Panc1 (cell line): ENCODE measurements at regions not wholly inside any gene's neighbourhood (a gene's known extent, or its start where the extent isn't known, plus 50 kb on each side); places are given as distances from the start of the nearest gene placed in this dataset.

ENCODE experiments used
- ATAC-seq: fragments of 200-7000 bp; cut with Tn5 transposase; 2 replicates; pipeline ENCODE4 v1.9.1; 2020; ENCODE audit warnings: mild to moderate bottlenecking, moderate library complexity
- BruUV-seq: library from RNA; stranded (reverse); fragments of 400-500 nt; replicated peaks from 2 replicates; lab custom pipeline; 2021; lab: Mats Ljungman, UMichigan
- CTCF ChIA-PET: fragments of 300-600 bp; sonication (Branson Sonifier 250); formaldehyde crosslinking; loops from one replicate; lab custom pipeline; 2022; ENCODE audit warnings: antibody characterized with exemption; lab: Charles Lee
- POLR2A ChIA-PET: fragments of 300-600 bp; sonication (Branson Sonifier 250); formaldehyde crosslinking; loops from one replicate; lab custom pipeline; 2022; ENCODE audit warnings: antibody characterized with exemption; lab: Charles Lee
- DNase-seq: peaks from one replicate; pipeline ENCODE4 v3.0.0-alpha.2; 2010; ENCODE audit warnings: low read depth, low spot score
- H3K27ac ChIP-seq: 2 replicates; pipeline ENCODE4 v1.5.1; 2011; ENCODE audit warnings: mild to moderate bottlenecking, low read length, inconsistent platforms
- H3K27me3 ChIP-seq: fragments of 200-500 bp; sonication (Bioruptor generic); 2 replicates; pipeline ENCODE4 v1.6.0; 2014; ENCODE audit warnings: low read length, inconsistent platforms; ENCODE audit not compliant: control insufficient read depth, insufficient read depth
- H3K36me3 ChIP-seq: fragments of 200-500 bp; sonication (Bioruptor generic); 2 replicates; pipeline ENCODE4 v1.5.1; 2014; ENCODE audit warnings: inconsistent platforms, mild to moderate bottlenecking, low read length, moderate library complexity; ENCODE audit not compliant: control insufficient read depth, insufficient read depth
- H3K4me1 ChIP-seq: 2 replicates; pipeline ENCODE4 v1.5.1; 2011; ENCODE audit warnings: inconsistent platforms, mild to moderate bottlenecking, low read length, moderate library complexity; ENCODE audit not compliant: control insufficient read depth, insufficient read depth
- H3K4me3 ChIP-seq, 2 experiments: 2 replicates each; pipeline ENCODE4 v1.5.1; 2011 to 2012; ENCODE audit warnings: low read depth in 2 of 2, low read length in 2 of 2, mild to moderate bottlenecking in 2 of 2, inconsistent platforms in 1 of 2, moderate library complexity in 1 of 2
- H3K9me3 ChIP-seq: fragments of 200-500 bp; sonication (Bioruptor generic); 2 replicates; pipeline ENCODE4 v1.5.1; 2014; ENCODE audit warnings: low read depth, mild to moderate bottlenecking, inconsistent platforms, low read length, moderate library complexity; ENCODE audit not compliant: control insufficient read depth, insufficient read depth
- POLR2AphosphoS5 ChIP-seq: IDR thresholded peaks from 2 replicates; pipeline ENCODE4 v1.6.1; 2012; ENCODE audit warnings: mild to moderate bottlenecking, low read depth, low read length, moderate library complexity
- REST ChIP-seq, 2 experiments: IDR thresholded peaks; 2 replicates each; pipeline ENCODE4 v1.6.1; 2011 to 2012; ENCODE audit warnings: low read depth in 2 of 2, control low read depth in 1 of 2, low read length in 1 of 2, mild to moderate bottlenecking in 1 of 2, moderate library complexity in 1 of 2; ENCODE audit not compliant: insufficient read depth in 1 of 2
- SIN3A ChIP-seq: IDR thresholded peaks from 2 replicates; pipeline ENCODE4 v1.6.1; 2012; ENCODE audit warnings: low read depth, mild to moderate bottlenecking, low read length, moderate library complexity, borderline replicate concordance; ENCODE audit not compliant: insufficient read depth
- TCF7L2 ChIP-seq: IDR thresholded peaks from 2 replicates; pipeline ENCODE4 v1.6.1; 2011; ENCODE audit warnings: mild to moderate bottlenecking, low read depth, low read length, inconsistent platforms
- in situ Hi-C: cut with HindIII; loops from 2 replicates; pipeline ENCODE4 v1.10.0; 2016; ENCODE audit warnings: low sequenced_read_pairs, low pct_unique_long_range_greater_than_20kb
- intact Hi-C: fragments of 100-400 bp; cut with micrococcal nuclease; formaldehyde crosslinking; loops from one replicate; pipeline ENCODE4 v1.10.0; 2022; ENCODE audit not compliant: unreplicated experiment
- TF ChIP-seq, protein P1 (sequence below): fragments of 450-650 bp; IDR thresholded peaks from 2 replicates; pipeline ENCODE4 v1.5.1; 2017; ENCODE audit warnings: mild to moderate bottlenecking

DNA sequence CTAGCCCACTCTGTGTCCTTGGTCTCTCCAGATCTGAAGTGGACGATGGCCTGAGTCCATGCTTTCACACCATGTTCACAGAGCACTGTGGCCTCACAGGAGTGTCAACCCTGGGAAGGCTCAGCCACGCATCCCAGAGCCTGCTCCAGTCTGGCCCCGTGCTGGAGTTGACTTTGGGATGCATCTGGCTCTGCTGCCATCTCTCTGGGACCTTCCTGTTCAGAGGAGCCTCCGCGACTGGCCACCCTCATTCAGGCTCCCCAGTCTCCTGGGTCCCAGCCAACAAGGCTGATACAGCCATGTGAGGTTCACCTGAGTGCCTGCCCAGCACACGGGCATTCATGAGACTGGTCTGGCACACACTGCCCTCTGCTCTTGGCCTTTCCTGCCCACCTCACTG is 199.7 kb upstream of the RAB6C start:
- Histone ChIP-seq H3K27ac (no peak overlapping the region), H3K4me3 (no peak overlapping the region), H3K4me1 (0 out of 2 replicates have a peak, but pooled peaks cover 2% of the 10 kb centered on the region), H3K36me3 (no peaks in the 10 kb centered on the region), H3K27me3 (no peaks in the 10 kb centered on the region), H3K9me3 (no peaks in the 10 kb centered on the region)
- DNase-seq = no peak
- BruUV-seq = no TSS peak
- TF ChIP-seq, protein P1, sequence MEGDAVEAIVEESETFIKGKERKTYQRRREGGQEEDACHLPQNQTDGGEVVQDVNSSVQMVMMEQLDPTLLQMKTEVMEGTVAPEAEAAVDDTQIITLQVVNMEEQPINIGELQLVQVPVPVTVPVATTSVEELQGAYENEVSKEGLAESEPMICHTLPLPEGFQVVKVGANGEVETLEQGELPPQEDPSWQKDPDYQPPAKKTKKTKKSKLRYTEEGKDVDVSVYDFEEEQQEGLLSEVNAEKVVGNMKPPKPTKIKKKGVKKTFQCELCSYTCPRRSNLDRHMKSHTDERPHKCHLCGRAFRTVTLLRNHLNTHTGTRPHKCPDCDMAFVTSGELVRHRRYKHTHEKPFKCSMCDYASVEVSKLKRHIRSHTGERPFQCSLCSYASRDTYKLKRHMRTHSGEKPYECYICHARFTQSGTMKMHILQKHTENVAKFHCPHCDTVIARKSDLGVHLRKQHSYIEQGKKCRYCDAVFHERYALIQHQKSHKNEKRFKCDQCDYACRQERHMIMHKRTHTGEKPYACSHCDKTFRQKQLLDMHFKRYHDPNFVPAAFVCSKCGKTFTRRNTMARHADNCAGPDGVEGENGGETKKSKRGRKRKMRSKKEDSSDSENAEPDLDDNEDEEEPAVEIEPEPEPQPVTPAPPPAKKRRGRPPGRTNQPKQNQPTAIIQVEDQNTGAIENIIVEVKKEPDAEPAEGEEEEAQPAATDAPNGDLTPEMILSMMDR = no peak
- TF ChIP-seq REST (IDR thresholded peaks at IDR 0.05; ENCODE audit: insufficient read depth in 1 of 2, low read depth in 2 of 2, low read length in 1 of 2) = no peak
- no peak for TF ChIP-seq POLR2AphosphoS5
- no peak for TF ChIP-seq TCF7L2
- TF ChIP-seq SIN3A = no peak
- intact Hi-C loops = no loop called here
- in situ Hi-C loops = no loop called here
- ChIA-PET POLR2A (no interaction called here), CTCF (no interaction called here)
- ATAC-seq = no peak

- ChIA-PET CTCF (no interaction called here), POLR2A (no interaction called here)
- Histone ChIP-seq H3K36me3 (no peaks in the 10 kb centered on the region), H3K9me3 (no peaks in the 10 kb centered on the region), H3K27me3 (no peaks in the 10 kb centered on the region), H3K4me3 (no peak overlapping the region), H3K4me1 (0 out of 2 replicates have a peak, but pooled peaks cover 2% of the 10 kb centered on the region), H3K27ac (no peak overlapping the region)
- TF ChIP-seq, protein P1 = no peak
- in situ Hi-C loops (no loop called here), intact Hi-C loops (no loop called here)
- no TSS peak for BruUV-seq
- ATAC-seq = no peak
- DNase-seq = no peak
Measured at GRCh38 chr2:129780316-129781270, 198.9 kb upstream of the RAB6C start.
